Skeletal muscle cell (primary cell): ENCODE measurements at regions not wholly inside any gene's neighbourhood (a gene's known extent, or its start where the extent isn't known, plus 50 kb on each side); places are given as distances from the start of the nearest gene placed in this dataset.
A peak's percentile ranks its signal among the peaks of the same experiment; 100 is the strongest.

Experiments
- DNase-seq: peaks from one replicate; pipeline ENCODE4 v3.0.0-alpha.2; 2010; ENCODE audit warnings: low read depth
- H3K4me3 ChIP-seq: 2 replicates; pipeline ENCODE4 v1.5.1; 2011; ENCODE audit warnings: low read depth, mild to moderate bottlenecking, control low read depth, low read length, moderate library complexity

- no peak for DNase-seq
- no peak overlapping the region for H3K4me3 ChIP-seq
Observed at GRCh38 chr4:54937501-54937900, 187.9 kb downstream of the KDR start.

- no peak overlapping the region for H3K4me3 ChIP-seq
- no peak for DNase-seq
Observed at GRCh38 chr4:54933579-54933978, 191.8 kb downstream of the KDR start.

GRCh38 chr4:54930226-54930625, 195.2 kb downstream of the KDR start:
- H3K4me3 ChIP-seq: no peak overlapping the region
- peak; percentile 1 for DNase-seq

GRCh38 chr4:54929459-54929858, 195.9 kb downstream of the KDR start:
- H3K4me3 ChIP-seq: no peak overlapping the region
- DNase-seq: no peak

GRCh38 chr4:54924891-54925290, 200.5 kb downstream of the KDR start:
- DNase-seq: no peak

GRCh38 chr4:54915276-54915675, 210.1 kb downstream of the KDR start:
- DNase-seq: no peak
- no peak overlapping the region for H3K4me3 ChIP-seq

More at GRCh38 chr4:54924891-54925290, 200.5 kb downstream of the KDR start:
- H3K4me3 ChIP-seq: no peak overlapping the region

- H3K4me3 ChIP-seq: no peak overlapping the region
- no peak for DNase-seq
Observed at GRCh38 chr4:54914781-54915180, 210.6 kb downstream of the KDR start.

GRCh38 chr4:54913751-54914526, 211.5 kb downstream of the KDR start:
- DNase-seq: no peak
- no peak overlapping the region for H3K4me3 ChIP-seq

GRCh38 chr4:54912155-54912554, 213.2 kb downstream of the KDR start:
- DNase-seq: no peak
- H3K4me3 ChIP-seq: no peak overlapping the region

- H3K4me3 ChIP-seq: no peak overlapping the region
- no peak for DNase-seq
Observed at GRCh38 chr4:54909961-54910360, 215.4 kb downstream of the KDR start.

- no peak overlapping the region for H3K4me3 ChIP-seq
- DNase-seq: no peak
Observed at GRCh38 chr4:54908763-54909162, 216.6 kb downstream of the KDR start.

- H3K4me3 ChIP-seq: no peak overlapping the region
- DNase-seq: no peak
Observed at GRCh38 chr4:54904953-54905352, 220.4 kb downstream of the KDR start.

- no peak overlapping the region for H3K4me3 ChIP-seq
- no peak for DNase-seq
Observed at GRCh38 chr4:54902976-54903375, 222.4 kb downstream of the KDR start.

- no peak overlapping the region for H3K4me3 ChIP-seq
- no peak for DNase-seq
Observed at GRCh38 chr4:54902271-54902670, 223.1 kb downstream of the KDR start.

- H3K4me3 ChIP-seq: no peak overlapping the region
- no peak for DNase-seq
Observed at GRCh38 chr4:54901202-54901601, 224.2 kb downstream of the KDR start.

GRCh38 chr4:54898656-54899340, 226.6 kb downstream of the KDR start:
- DNase-seq: no peak
- no peak overlapping the region for H3K4me3 ChIP-seq

GRCh38 chr4:54898056-54898562, 227.3 kb downstream of the KDR start:
- DNase-seq: no peak
- no peak overlapping the region for H3K4me3 ChIP-seq

- no peak overlapping the region for H3K4me3 ChIP-seq
- DNase-seq: no peak
Observed at GRCh38 chr4:54897590-54897989, 227.8 kb downstream of the KDR start.

- H3K4me3 ChIP-seq: no peak overlapping the region
- no peak for DNase-seq
Observed at GRCh38 chr4:54882616-54883015, 224.9 kb downstream of the KIT start.

GRCh38 chr4:54879576-54879975, 221.8 kb downstream of the KIT start:
- no peak overlapping the region for H3K4me3 ChIP-seq
- DNase-seq: peak; percentile 39

GRCh38 chr4:54877006-54877405, 219.2 kb downstream of the KIT start:
- no peak for DNase-seq
- H3K4me3 ChIP-seq: no peak overlapping the region
